ENCODE measurements at regions not wholly inside any gene's neighbourhood (a gene's known extent, or its start where the extent isn't known, plus 50 kb on each side); places are given as distances from the start of the nearest gene placed in this dataset.

- no peak overlapping the region for H3K27ac Mint-ChIP-seq
- DNase-seq (ENCODE audit: low spot score), result no peak
- H3K9me3 Mint-ChIP-seq, result peaks cover 44% of the 10 kb centered on the region
- H3K36me3 Mint-ChIP-seq (ENCODE audit: low read depth), result no peaks in the 10 kb centered on the region
- H3K4me1 Mint-ChIP-seq (ENCODE audit: low read depth), result no peaks in the 10 kb centered on the region
- H3K4me3 Mint-ChIP-seq, result no peak overlapping the region
- no peaks in the 10 kb centered on the region for H3K27me3 Mint-ChIP-seq (ENCODE audit: low read depth)
These were observed 385.4 kb upstream of the RBFOX1 start for GRCh38 chr16:6947291-6947690.

GRCh38 chr16:6946802-6947201 is 385.8 kb upstream of the RBFOX1 start:
- peaks cover 46% of the 10 kb centered on the region for H3K9me3 Mint-ChIP-seq
- no peaks in the 10 kb centered on the region for H3K27me3 Mint-ChIP-seq (ENCODE audit: low read depth)
- no peak overlapping the region for H3K4me3 Mint-ChIP-seq
- DNase-seq (ENCODE audit: low spot score), result no peak
- H3K4me1 Mint-ChIP-seq (ENCODE audit: low read depth), result no peaks in the 10 kb centered on the region
- no peaks in the 10 kb centered on the region for H3K36me3 Mint-ChIP-seq (ENCODE audit: low read depth)
- H3K27ac Mint-ChIP-seq, result no peak overlapping the region

GRCh38 chr16:6946106-6946505 is 386.5 kb upstream of the RBFOX1 start:
- H3K27ac Mint-ChIP-seq, result no peak overlapping the region
- no peak overlapping the region for H3K4me3 Mint-ChIP-seq
- no peak for DNase-seq (ENCODE audit: low spot score)
- H3K36me3 Mint-ChIP-seq (ENCODE audit: low read depth), result no peaks in the 10 kb centered on the region
- peaks cover 51% of the 10 kb centered on the region for H3K9me3 Mint-ChIP-seq
- no peaks in the 10 kb centered on the region for H3K4me1 Mint-ChIP-seq (ENCODE audit: low read depth)
- H3K27me3 Mint-ChIP-seq (ENCODE audit: low read depth), result no peaks in the 10 kb centered on the region

- no peak for DNase-seq (ENCODE audit: low spot score)
- no peaks in the 10 kb centered on the region for H3K36me3 Mint-ChIP-seq (ENCODE audit: low read depth)
- H3K27ac Mint-ChIP-seq, result no peak overlapping the region
- H3K4me1 Mint-ChIP-seq (ENCODE audit: low read depth), result no peaks in the 10 kb centered on the region
- no peak overlapping the region for H3K4me3 Mint-ChIP-seq
- H3K9me3 Mint-ChIP-seq, result peaks cover 34% of the 10 kb centered on the region
- H3K27me3 Mint-ChIP-seq (ENCODE audit: low read depth), result no peaks in the 10 kb centered on the region
These were observed 391.7 kb upstream of the RBFOX1 start for GRCh38 chr16:6940968-6941367.

- Mint-ChIP-seq H3K36me3 (ENCODE audit: low read depth) (no peaks in the 10 kb centered on the region), H3K4me1 (ENCODE audit: low read depth) (no peaks in the 10 kb centered on the region), H3K27ac (no peak overlapping the region), H3K4me3 (no peak overlapping the region), H3K9me3 (peaks cover 40% of the 10 kb centered on the region), H3K27me3 (ENCODE audit: low read depth) (no peaks in the 10 kb centered on the region)
- no peak for DNase-seq (ENCODE audit: low spot score)
These were observed 395.0 kb upstream of the RBFOX1 start for GRCh38 chr16:6937641-6938040.

- Mint-ChIP-seq H3K27ac (no peak overlapping the region), H3K27me3 (ENCODE audit: low read depth) (no peaks in the 10 kb centered on the region), H3K9me3 (peaks cover 62% of the 10 kb centered on the region), H3K36me3 (ENCODE audit: low read depth) (no peaks in the 10 kb centered on the region), H3K4me3 (no peak overlapping the region), H3K4me1 (ENCODE audit: low read depth) (no peaks in the 10 kb centered on the region)
- DNase-seq (ENCODE audit: low spot score), result no peak
These were observed 399.7 kb upstream of the RBFOX1 start for GRCh38 chr16:6932871-6933385.

- Mint-ChIP-seq H3K36me3 (ENCODE audit: low read depth) (peaks cover 2% of the 10 kb centered on the region), H3K4me3 (no peak overlapping the region)
These were observed 402.8 kb upstream of the RBFOX1 start for GRCh38 chr16:6929868-6930267.

GRCh38 chr16:6926762-6927161 is 405.9 kb upstream of the RBFOX1 start:
- Mint-ChIP-seq H3K27ac (no peak overlapping the region), H3K27me3 (ENCODE audit: low read depth) (no peaks in the 10 kb centered on the region), H3K4me1 (ENCODE audit: low read depth) (no peaks in the 10 kb centered on the region), H3K36me3 (ENCODE audit: low read depth) (peaks cover 2% of the 10 kb centered on the region), H3K9me3 (peaks cover 58% of the 10 kb centered on the region), H3K4me3 (no peak overlapping the region)
- DNase-seq (ENCODE audit: low spot score), result no peak

More at GRCh38 chr16:6929868-6930267, 402.8 kb upstream of the RBFOX1 start:
- no peak for DNase-seq (ENCODE audit: low spot score)
- Mint-ChIP-seq H3K27ac (no peak overlapping the region), H3K4me1 (ENCODE audit: low read depth) (no peaks in the 10 kb centered on the region), H3K9me3 (peaks cover 59% of the 10 kb centered on the region), H3K27me3 (ENCODE audit: low read depth) (no peaks in the 10 kb centered on the region)

- peaks cover 2% of the 10 kb centered on the region for H3K36me3 Mint-ChIP-seq (ENCODE audit: low read depth)
- no peak overlapping the region for H3K27ac Mint-ChIP-seq
- DNase-seq (ENCODE audit: low spot score), result no peak
- no peaks in the 10 kb centered on the region for H3K27me3 Mint-ChIP-seq (ENCODE audit: low read depth)
- H3K4me1 Mint-ChIP-seq (ENCODE audit: low read depth), result no peaks in the 10 kb centered on the region
- H3K4me3 Mint-ChIP-seq, result no peak overlapping the region
- H3K9me3 Mint-ChIP-seq, result peaks cover 57% of the 10 kb centered on the region
These were observed 406.3 kb upstream of the RBFOX1 start for GRCh38 chr16:6926341-6926740.

GRCh38 chr16:6918646-6919045 is 414.0 kb upstream of the RBFOX1 start:
- H3K27ac Mint-ChIP-seq, result no peak overlapping the region
- H3K9me3 Mint-ChIP-seq, result peaks cover 40% of the 10 kb centered on the region
- no peaks in the 10 kb centered on the region for H3K36me3 Mint-ChIP-seq (ENCODE audit: low read depth)
- H3K4me1 Mint-ChIP-seq (ENCODE audit: low read depth), result no peaks in the 10 kb centered on the region
- no peak for DNase-seq (ENCODE audit: low spot score)
- no peaks in the 10 kb centered on the region for H3K27me3 Mint-ChIP-seq (ENCODE audit: low read depth)
- no peak overlapping the region for H3K4me3 Mint-ChIP-seq

- H3K27me3 Mint-ChIP-seq (ENCODE audit: low read depth), result no peaks in the 10 kb centered on the region
- no peak overlapping the region for H3K27ac Mint-ChIP-seq
- H3K4me1 Mint-ChIP-seq (ENCODE audit: low read depth), result no peaks in the 10 kb centered on the region
- no peak overlapping the region for H3K4me3 Mint-ChIP-seq
- no peaks in the 10 kb centered on the region for H3K36me3 Mint-ChIP-seq (ENCODE audit: low read depth)
- DNase-seq (ENCODE audit: low spot score), result no peak
- peaks cover 37% of the 10 kb centered on the region for H3K9me3 Mint-ChIP-seq
These were observed 415.7 kb upstream of the RBFOX1 start for GRCh38 chr16:6916946-6917345.

- no peak for DNase-seq (ENCODE audit: low spot score)
- no peaks in the 10 kb centered on the region for H3K36me3 Mint-ChIP-seq (ENCODE audit: low read depth)
These were observed 419.1 kb upstream of the RBFOX1 start for GRCh38 chr16:6913566-6913965.

GRCh38 chr16:6910301-6910700 is 422.3 kb upstream of the RBFOX1 start:
- no peak overlapping the region for H3K4me3 Mint-ChIP-seq
- DNase-seq (ENCODE audit: low spot score), result no peak
- no peaks in the 10 kb centered on the region for H3K27me3 Mint-ChIP-seq (ENCODE audit: low read depth)
- no peaks in the 10 kb centered on the region for H3K4me1 Mint-ChIP-seq (ENCODE audit: low read depth)
- peaks cover 30% of the 10 kb centered on the region for H3K9me3 Mint-ChIP-seq
- H3K36me3 Mint-ChIP-seq (ENCODE audit: low read depth), result no peaks in the 10 kb centered on the region
- no peak overlapping the region for H3K27ac Mint-ChIP-seq

More at GRCh38 chr16:6913566-6913965, 419.1 kb upstream of the RBFOX1 start:
- Mint-ChIP-seq H3K27ac (no peak overlapping the region), H3K4me1 (ENCODE audit: low read depth) (no peaks in the 10 kb centered on the region), H3K27me3 (ENCODE audit: low read depth) (no peaks in the 10 kb centered on the region), H3K9me3 (peaks cover 35% of the 10 kb centered on the region), H3K4me3 (no peak overlapping the region)

- no peak for DNase-seq (ENCODE audit: low spot score)
- Mint-ChIP-seq H3K4me3 (no peak overlapping the region), H3K27me3 (ENCODE audit: low read depth) (no peaks in the 10 kb centered on the region), H3K9me3 (peaks cover 42% of the 10 kb centered on the region), H3K4me1 (ENCODE audit: low read depth) (no peaks in the 10 kb centered on the region), H3K27ac (no peak overlapping the region), H3K36me3 (ENCODE audit: low read depth) (no peaks in the 10 kb centered on the region)
These were observed 427.0 kb upstream of the RBFOX1 start for GRCh38 chr16:6905601-6906000.

- Mint-ChIP-seq H3K4me3 (no peak overlapping the region), H3K27ac (no peak overlapping the region), H3K9me3 (peaks cover 50% of the 10 kb centered on the region), H3K36me3 (ENCODE audit: low read depth) (no peaks in the 10 kb centered on the region), H3K4me1 (ENCODE audit: low read depth) (no peaks in the 10 kb centered on the region), H3K27me3 (ENCODE audit: low read depth) (no peaks in the 10 kb centered on the region)
- DNase-seq (ENCODE audit: low spot score), result no peak
These were observed 429.0 kb upstream of the RBFOX1 start for GRCh38 chr16:6903671-6904070.

All from T-helper 2 cell treated with Interferon-gamma antibody and Interleukin-4, amounts not matched to agents 5 μg/mL and 100 μg/mL, for 36 hours (primary cell).